Fibroblast of skin of scalp (primary cell): ENCODE measurements at regions not wholly inside any gene's neighbourhood (a gene's known extent, or its start where the extent isn't known, plus 50 kb on each side); places are given as distances from the start of the nearest gene placed in this dataset.
"Not testable (repeated sequence)": the region's sequence is repeated elsewhere in the genome, so short reads cannot be mapped to it uniquely, and the experiment has no call there.

Experiments used
- DNase-seq: peaks from one replicate; pipeline ENCODE4 v3.0.0-alpha.2; 2013

- no peak for DNase-seq
Observed at GRCh38 chr18:1045658-1046057, 141.0 kb downstream of the ADCYAP1 start.

GRCh38 chr18:1047406-1047805 lies 142.7 kb downstream of the ADCYAP1 start:
- peak; percentile 8 for DNase-seq

GRCh38 chr18:1048032-1048431 lies 143.4 kb downstream of the ADCYAP1 start:
- DNase-seq: peak; percentile 8

GRCh38 chr18:1049173-1049572 lies 144.5 kb downstream of the ADCYAP1 start:
- no peak for DNase-seq

- DNase-seq: no peak
Observed at GRCh38 chr18:1050012-1050657, 145.5 kb downstream of the ADCYAP1 start.

- no peak for DNase-seq
Observed at GRCh38 chr18:1052301-1052700, 147.6 kb downstream of the ADCYAP1 start.

- no peak for DNase-seq
Observed at GRCh38 chr18:1053331-1054315, 149.0 kb downstream of the ADCYAP1 start.

- no peak for DNase-seq
Observed at GRCh38 chr18:1056404-1056803, 151.7 kb downstream of the ADCYAP1 start.

GRCh38 chr18:1057367-1057766 lies 152.7 kb downstream of the ADCYAP1 start:
- no peak for DNase-seq

- DNase-seq: no peak
Observed at GRCh38 chr18:1062588-1062987, 157.9 kb downstream of the ADCYAP1 start.

- no peak for DNase-seq
Observed at GRCh38 chr18:1075322-1075721, 170.7 kb downstream of the ADCYAP1 start.

GRCh38 chr18:1075876-1076275 lies 171.2 kb downstream of the ADCYAP1 start:
- no peak for DNase-seq

GRCh38 chr18:1078301-1078700 lies 173.6 kb downstream of the ADCYAP1 start:
- DNase-seq: no peak

- not testable (repeated sequence) for DNase-seq
Observed at GRCh38 chr18:1083675-1084074, 179.0 kb downstream of the ADCYAP1 start.

GRCh38 chr18:1090758-1091157 lies 186.1 kb downstream of the ADCYAP1 start:
- no peak for DNase-seq

- no peak for DNase-seq
Observed at GRCh38 chr18:1092228-1092627, 187.6 kb downstream of the ADCYAP1 start.

GRCh38 chr18:1094409-1094808 lies 189.7 kb downstream of the ADCYAP1 start:
- peak; percentile 20 for DNase-seq

- DNase-seq: not testable (repeated sequence)
Observed at GRCh38 chr18:1097991-1098735, 193.5 kb downstream of the ADCYAP1 start.

- DNase-seq: no peak
Observed at GRCh38 chr18:1102848-1103247, 198.2 kb downstream of the ADCYAP1 start.

- DNase-seq: no peak
Observed at GRCh38 chr18:1103537-1103936, 198.9 kb downstream of the ADCYAP1 start.

- peak; percentile 60 for DNase-seq
Observed at GRCh38 chr18:1104181-1104881, 199.7 kb downstream of the ADCYAP1 start.

GRCh38 chr18:1124495-1124894 lies 219.8 kb downstream of the ADCYAP1 start:
- no peak for DNase-seq
